CD4-positive, alpha-beta T cell (primary cell): ENCODE measurements at regions not wholly inside any gene's neighbourhood (a gene's known extent, or its start where the extent isn't known, plus 50 kb on each side); places are given as distances from the start of the nearest gene placed in this dataset.

Experiments
- ATAC-seq: fragments of 200-7000 bp; cut with Tn5 transposase; one replicate; pipeline ENCODE4 v1.10.0; 2022; ENCODE audit warnings: mild to moderate bottlenecking; ENCODE audit not compliant: poor library complexity
- CTCF ChIA-PET: fragments of 350-600 bp; sonication (Branson Sonifier 250); formaldehyde crosslinking; loops from one replicate; lab custom pipeline; 2021; ENCODE audit warnings: antibody characterized with exemption, inconsistent platforms; lab: Charles Lee
- POLR2A ChIA-PET: fragments of 350-600 bp; sonication (Branson Sonifier 250); formaldehyde crosslinking; loops from one replicate; lab custom pipeline; 2021; ENCODE audit warnings: antibody characterized with exemption, inconsistent platforms; lab: Charles Lee
- DNase-seq, 14 experiments: peaks; one replicate each; pipeline ENCODE4 v3.0.0-alpha.2; 2013 to 2020; ENCODE audit warnings: mixed read lengths in 2 of 14
- H3K27ac ChIP-seq, 2 donors: one replicate each; pipeline versions ENCODE4 v1.5.1 to v1.7.0; 2013; ENCODE audit warnings: low read length in 2 of 2, low read depth in 1 of 2, mild to moderate bottlenecking in 1 of 2
- H3K27me3 ChIP-seq, 2 experiments: 1 replicate in 1 of 2; 2 replicates in 1 of 2; pipeline versions ENCODE4 v1.6.1 to v1.7.0; 2013; ENCODE audit warnings: low read length in 2 of 2, control low read depth in 1 of 2, mild to moderate bottlenecking in 1 of 2, moderate library complexity in 1 of 2; ENCODE audit not compliant: insufficient read depth in 2 of 2, control insufficient read depth in 1 of 2
- H3K36me3 ChIP-seq: one replicate; pipeline ENCODE4 v1.6.1; 2013; ENCODE audit warnings: low read length, control low read depth; ENCODE audit not compliant: insufficient read depth
- H3K4me1 ChIP-seq: one replicate; pipeline ENCODE4 v1.6.1; 2013; ENCODE audit warnings: low read length, control low read depth; ENCODE audit not compliant: insufficient read depth
- H3K4me3 ChIP-seq: one replicate; pipeline ENCODE4 v1.5.1; 2013; ENCODE audit warnings: mild to moderate bottlenecking, low read length, moderate library complexity
- H3K9me3 ChIP-seq, 2 experiments: 1 replicate in 1 of 2; 2 replicates in 1 of 2; pipeline versions ENCODE4 v1.6.1 to v1.7.0; 2013; ENCODE audit warnings: low read length in 2 of 2, mild to moderate bottlenecking in 2 of 2, control low read depth in 1 of 2, moderate library complexity in 1 of 2; ENCODE audit not compliant: control insufficient read depth in 1 of 2, insufficient read depth in 1 of 2
- H3K27ac Mint-ChIP-seq: one replicate; pipeline ENCODE4 v1.8.0; 2020; ENCODE audit warnings: mixed read lengths
- H3K27me3 Mint-ChIP-seq: one replicate; pipeline ENCODE4 v1.8.0; 2021; ENCODE audit warnings: mixed read lengths
- H3K36me3 Mint-ChIP-seq: one replicate; pipeline ENCODE4 v1.8.0; 2021; ENCODE audit warnings: low read depth, mixed read lengths
- H3K4me1 Mint-ChIP-seq: one replicate; pipeline ENCODE4 v1.8.0; 2021; ENCODE audit warnings: low read depth, mixed read lengths
- H3K4me3 Mint-ChIP-seq: one replicate; pipeline ENCODE4 v1.8.0; 2020; ENCODE audit warnings: mild to moderate bottlenecking, mixed read lengths
- H3K9me3 Mint-ChIP-seq: one replicate; pipeline ENCODE4 v1.8.0; 2020; ENCODE audit warnings: mixed read lengths
- intact Hi-C, 2 experiments: fragments of 100-400 bp; cut with DNase I in 1 of 2; cut with micrococcal nuclease in 1 of 2; formaldehyde crosslinking; loops; one replicate each; pipeline versions ENCODE4 v1.15.1 to v1.9.0; 2023 to 2025; cut with DNase I, micrococcal nuclease
- TF ChIP-seq, protein P1 (sequence below): fragments of 200-600 bp; IDR thresholded peaks from one replicate; pipeline ENCODE4 v1.8.0; 2022; ENCODE audit warnings: antibody characterized with exemption, mild to moderate bottlenecking

- H3K4me1 ChIP-seq: no peaks in the 10 kb centered on the region
- no peaks in the 10 kb centered on the region for H3K27me3 ChIP-seq
- H3K9me3 ChIP-seq: peaks cover 0 to 4% of the 10 kb centered on the region in 2 experiments
- H3K9me3 Mint-ChIP-seq: peaks cover 7% of the 10 kb centered on the region
- H3K27me3 Mint-ChIP-seq: no peaks in the 10 kb centered on the region
- H3K4me3 Mint-ChIP-seq: no peak overlapping the region
- no peaks in the 10 kb centered on the region for H3K36me3 Mint-ChIP-seq
- CTCF ChIA-PET: no interaction called here
- no peak overlapping the region for H3K4me3 ChIP-seq
- no peaks in the 10 kb centered on the region for H3K36me3 ChIP-seq
- ATAC-seq: no peak
- no peak for DNase-seq
- no peak overlapping the region for H3K27ac Mint-ChIP-seq
- POLR2A ChIA-PET: no interaction called here
- H3K4me1 Mint-ChIP-seq: no peaks in the 10 kb centered on the region
- TF ChIP-seq, protein P1, sequence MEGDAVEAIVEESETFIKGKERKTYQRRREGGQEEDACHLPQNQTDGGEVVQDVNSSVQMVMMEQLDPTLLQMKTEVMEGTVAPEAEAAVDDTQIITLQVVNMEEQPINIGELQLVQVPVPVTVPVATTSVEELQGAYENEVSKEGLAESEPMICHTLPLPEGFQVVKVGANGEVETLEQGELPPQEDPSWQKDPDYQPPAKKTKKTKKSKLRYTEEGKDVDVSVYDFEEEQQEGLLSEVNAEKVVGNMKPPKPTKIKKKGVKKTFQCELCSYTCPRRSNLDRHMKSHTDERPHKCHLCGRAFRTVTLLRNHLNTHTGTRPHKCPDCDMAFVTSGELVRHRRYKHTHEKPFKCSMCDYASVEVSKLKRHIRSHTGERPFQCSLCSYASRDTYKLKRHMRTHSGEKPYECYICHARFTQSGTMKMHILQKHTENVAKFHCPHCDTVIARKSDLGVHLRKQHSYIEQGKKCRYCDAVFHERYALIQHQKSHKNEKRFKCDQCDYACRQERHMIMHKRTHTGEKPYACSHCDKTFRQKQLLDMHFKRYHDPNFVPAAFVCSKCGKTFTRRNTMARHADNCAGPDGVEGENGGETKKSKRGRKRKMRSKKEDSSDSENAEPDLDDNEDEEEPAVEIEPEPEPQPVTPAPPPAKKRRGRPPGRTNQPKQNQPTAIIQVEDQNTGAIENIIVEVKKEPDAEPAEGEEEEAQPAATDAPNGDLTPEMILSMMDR: no peak
- H3K27ac ChIP-seq: no peak overlapping the region
- intact Hi-C loops: no loop called here
Measured at GRCh38 chr3:82676356-82677026, 915.0 kb upstream of the GBE1 start.

- Mint-ChIP-seq H3K36me3 (no peaks in the 10 kb centered on the region), H3K4me3 (no peak overlapping the region), H3K27ac (no peak overlapping the region), H3K4me1 (no peaks in the 10 kb centered on the region), H3K9me3 (peaks cover 10% of the 10 kb centered on the region), H3K27me3 (no peaks in the 10 kb centered on the region)
- H3K4me3 ChIP-seq: no peak overlapping the region
- ATAC-seq: no peak
- CTCF ChIA-PET: no interaction called here
- DNase-seq: no peak
- intact Hi-C loops: no loop called here
- no peaks in the 10 kb centered on the region for H3K4me1 ChIP-seq
- no peaks in the 10 kb centered on the region for H3K36me3 ChIP-seq
- peaks cover 0 to 5% of the 10 kb centered on the region in 2 experiments for H3K9me3 ChIP-seq
- TF ChIP-seq, protein P1: no peak
- POLR2A ChIA-PET: no interaction called here
- H3K27ac ChIP-seq: no peak overlapping the region
- no peaks in the 10 kb centered on the region for H3K27me3 ChIP-seq
Measured at GRCh38 chr3:82672966-82673365, 911.5 kb upstream of the GBE1 start.

DNA sequence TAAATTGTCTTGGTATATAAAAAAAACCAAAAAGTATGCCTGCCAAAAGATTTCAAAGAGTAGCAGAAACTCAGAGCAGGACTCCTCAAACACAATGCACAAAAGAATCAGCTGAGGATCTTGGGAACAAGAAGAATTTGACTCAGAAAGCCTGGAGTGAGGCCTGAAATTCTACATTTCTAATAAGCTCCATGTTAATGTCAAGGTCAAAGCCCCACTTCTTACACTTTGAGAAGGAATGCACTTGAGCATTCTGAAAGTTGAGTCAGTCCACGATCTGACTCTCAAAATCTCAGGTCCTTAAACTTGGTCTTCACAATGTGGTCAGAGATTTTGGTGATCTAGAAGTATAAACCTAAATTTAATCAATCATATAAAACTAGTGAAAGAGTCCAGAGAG is 910.0 kb upstream of the GBE1 start:
- H3K36me3 ChIP-seq: no peaks in the 10 kb centered on the region
- POLR2A ChIA-PET: no interaction called here
- no peak for ATAC-seq

More for the DNA sequence above, 910.0 kb upstream of the GBE1 start:
- intact Hi-C loops: no loop called here
- DNase-seq: no peak
- Histone ChIP-seq H3K4me1 (no peaks in the 10 kb centered on the region), H3K27ac (no peak overlapping the region), H3K4me3 (no peak overlapping the region), H3K9me3 (peaks cover 0 to 5% of the 10 kb centered on the region in 2 experiments), H3K27me3 (no peaks in the 10 kb centered on the region)
- Mint-ChIP-seq H3K9me3 (peaks cover 7% of the 10 kb centered on the region), H3K27ac (no peak overlapping the region), H3K27me3 (no peaks in the 10 kb centered on the region), H3K4me3 (no peak overlapping the region), H3K4me1 (no peaks in the 10 kb centered on the region), H3K36me3 (no peaks in the 10 kb centered on the region)
- CTCF ChIA-PET: no interaction called here
- TF ChIP-seq, protein P1: no peak
